ENCODE measurements at regions not wholly inside any gene's neighbourhood (a gene's known extent, or its start where the extent isn't known, plus 50 kb on each side); places are given as distances from the start of the nearest gene placed in this dataset.

GRCh38 chr13:86309881-86310280, 510.7 kb upstream of the SLITRK6 start:
- Histone ChIP-seq H3K9ac (ENCODE audit: low read length) (no peak overlapping the region), H2AFZ (ENCODE audit: low read length) (no peak overlapping the region), H3K9me2 (replicated peaks; ENCODE audit: insufficient read depth, low read length) (no peaks in the 10 kb centered on the region), H3K4me1 (ENCODE audit: low read length) (no peaks in the 10 kb centered on the region), H4K20me1 (ENCODE audit: insufficient read depth, low read length) (no peaks in the 10 kb centered on the region), H3K27ac (ENCODE audit: low read length) (no peak overlapping the region), H3F3A (ENCODE audit: insufficient read depth, low read length) (no peaks in the 10 kb centered on the region), H3K79me2 (ENCODE audit: low read length) (no peaks in the 10 kb centered on the region), H3K4me3 (ENCODE audit: low read length) (no peak overlapping the region), H3K27me3 (replicated peaks; ENCODE audit: insufficient read depth, low read length) (no peaks in the 10 kb centered on the region), H3K4me2 (ENCODE audit: low read depth, low read length) (no peak overlapping the region), H3K9me3 (replicated peaks; ENCODE audit: insufficient read depth, low read length) (no peaks in the 10 kb centered on the region), H3K36me3 (replicated peaks; ENCODE audit: insufficient read depth, low read length) (no peaks in the 10 kb centered on the region)
- TF ChIP-seq CTCF (IDR thresholded peaks at IDR 0.05; ENCODE audit: low read length) (no peak), EZH2phosphoT487 (IDR thresholded peaks at IDR 0.05; ENCODE audit: low read length) (no peak), EZH2 (optimal IDR thresholded peaks at IDR 0.05; ENCODE audit: low read depth, low read length) (no peak)
- no peak for DNase-seq

GRCh38 chr13:86313421-86313820, 514.2 kb upstream of the SLITRK6 start:
- H3K4me2 ChIP-seq (ENCODE audit: low read depth, low read length) = no peak overlapping the region
- no peaks in the 10 kb centered on the region for H3K4me1 ChIP-seq (ENCODE audit: low read length)
- no peaks in the 10 kb centered on the region for H3K79me2 ChIP-seq (ENCODE audit: low read length)
- H3K27ac ChIP-seq (ENCODE audit: low read length) = no peak overlapping the region
- no peaks in the 10 kb centered on the region for H3F3A ChIP-seq (ENCODE audit: insufficient read depth, low read length)
- no peaks in the 10 kb centered on the region for H4K20me1 ChIP-seq (ENCODE audit: insufficient read depth, low read length)
- TF ChIP-seq CTCF (IDR thresholded peaks at IDR 0.05; ENCODE audit: low read length) (no peak), EZH2 (optimal IDR thresholded peaks at IDR 0.05; ENCODE audit: low read depth, low read length) (no peak), EZH2phosphoT487 (IDR thresholded peaks at IDR 0.05; ENCODE audit: low read length) (no peak)
- DNase-seq = no peak
- no peak overlapping the region for H2AFZ ChIP-seq (ENCODE audit: low read length)
- H3K9me3 ChIP-seq (replicated peaks; ENCODE audit: insufficient read depth, low read length) = no peaks in the 10 kb centered on the region
- H3K27me3 ChIP-seq (replicated peaks; ENCODE audit: insufficient read depth, low read length) = no peaks in the 10 kb centered on the region
- no peaks in the 10 kb centered on the region for H3K36me3 ChIP-seq (replicated peaks; ENCODE audit: insufficient read depth, low read length)
- no peak overlapping the region for H3K9ac ChIP-seq (ENCODE audit: low read length)
- no peak overlapping the region for H3K4me3 ChIP-seq (ENCODE audit: low read length)
- no peaks in the 10 kb centered on the region for H3K9me2 ChIP-seq (replicated peaks; ENCODE audit: insufficient read depth, low read length)

- Histone ChIP-seq H3K4me2 (ENCODE audit: low read depth, low read length) (no peak overlapping the region), H3K27me3 (replicated peaks; ENCODE audit: insufficient read depth, low read length) (no peaks in the 10 kb centered on the region), H3K27ac (ENCODE audit: low read length) (no peak overlapping the region), H3K79me2 (ENCODE audit: low read length) (no peaks in the 10 kb centered on the region), H3K9me3 (replicated peaks; ENCODE audit: insufficient read depth, low read length) (no peaks in the 10 kb centered on the region), H4K20me1 (ENCODE audit: insufficient read depth, low read length) (no peaks in the 10 kb centered on the region), H3K4me1 (ENCODE audit: low read length) (no peaks in the 10 kb centered on the region), H3K9ac (ENCODE audit: low read length) (no peak overlapping the region), H3K36me3 (replicated peaks; ENCODE audit: insufficient read depth, low read length) (no peaks in the 10 kb centered on the region), H2AFZ (ENCODE audit: low read length) (no peak overlapping the region), H3F3A (ENCODE audit: insufficient read depth, low read length) (no peaks in the 10 kb centered on the region), H3K4me3 (ENCODE audit: low read length) (no peak overlapping the region), H3K9me2 (replicated peaks; ENCODE audit: insufficient read depth, low read length) (no peaks in the 10 kb centered on the region)
- no peak for DNase-seq
- TF ChIP-seq CTCF (IDR thresholded peaks at IDR 0.05; ENCODE audit: low read length) = no peak
- no peak for TF ChIP-seq EZH2phosphoT487 (IDR thresholded peaks at IDR 0.05; ENCODE audit: low read length)
- TF ChIP-seq EZH2 (optimal IDR thresholded peaks at IDR 0.05; ENCODE audit: low read depth, low read length) = no peak
Observed at GRCh38 chr13:86318450-86318849, 519.2 kb upstream of the SLITRK6 start.

Data from MM.1S (cell line).